ENCODE measurements at regions not wholly inside any gene's neighbourhood (a gene's known extent, or its start where the extent isn't known, plus 50 kb on each side); places are given as distances from the start of the nearest gene placed in this dataset.
"Not testable (repeated sequence)": the region's sequence is repeated elsewhere in the genome, so short reads cannot be mapped to it uniquely, and the experiment has no call there.

GRCh38 chr16:60127196-60127595 is 1393.1 kb upstream of the GOT2 start:
- H3K27me3 Mint-ChIP-seq = no peaks in the 10 kb centered on the region
- no peaks in the 10 kb centered on the region for H3K36me3 Mint-ChIP-seq
- peaks cover 4% of the 10 kb centered on the region for H3K9me3 Mint-ChIP-seq
- no peak for DNase-seq
- H3K27ac Mint-ChIP-seq = no peak overlapping the region
- no peak overlapping the region for H3K4me3 Mint-ChIP-seq
- H3K4me1 Mint-ChIP-seq = no peaks in the 10 kb centered on the region

DNA sequence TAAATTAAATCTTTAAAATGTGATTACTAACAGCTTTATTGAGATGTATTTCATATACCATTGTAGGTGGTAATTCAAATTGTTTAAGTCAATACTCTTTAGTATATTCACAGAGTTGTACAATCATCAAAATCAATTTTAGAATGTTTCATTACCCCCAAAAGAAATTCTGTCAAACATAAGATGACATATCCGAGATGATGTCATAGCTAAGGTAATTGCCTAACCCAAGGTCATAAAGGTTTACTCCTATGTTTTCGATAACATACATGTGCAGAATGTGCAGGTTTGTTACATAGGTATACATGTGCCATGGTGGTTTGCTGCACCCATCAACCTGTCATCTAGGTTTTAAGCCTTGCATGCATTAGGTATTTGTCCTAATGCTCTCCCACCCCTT is 1392.0 kb upstream of the GOT2 start:
- not testable (repeated sequence) for H3K4me1 Mint-ChIP-seq, H3K27me3 Mint-ChIP-seq, H3K4me3 Mint-ChIP-seq, DNase-seq, H3K9me3 Mint-ChIP-seq, H3K36me3 Mint-ChIP-seq, H3K27ac Mint-ChIP-seq

DNA sequence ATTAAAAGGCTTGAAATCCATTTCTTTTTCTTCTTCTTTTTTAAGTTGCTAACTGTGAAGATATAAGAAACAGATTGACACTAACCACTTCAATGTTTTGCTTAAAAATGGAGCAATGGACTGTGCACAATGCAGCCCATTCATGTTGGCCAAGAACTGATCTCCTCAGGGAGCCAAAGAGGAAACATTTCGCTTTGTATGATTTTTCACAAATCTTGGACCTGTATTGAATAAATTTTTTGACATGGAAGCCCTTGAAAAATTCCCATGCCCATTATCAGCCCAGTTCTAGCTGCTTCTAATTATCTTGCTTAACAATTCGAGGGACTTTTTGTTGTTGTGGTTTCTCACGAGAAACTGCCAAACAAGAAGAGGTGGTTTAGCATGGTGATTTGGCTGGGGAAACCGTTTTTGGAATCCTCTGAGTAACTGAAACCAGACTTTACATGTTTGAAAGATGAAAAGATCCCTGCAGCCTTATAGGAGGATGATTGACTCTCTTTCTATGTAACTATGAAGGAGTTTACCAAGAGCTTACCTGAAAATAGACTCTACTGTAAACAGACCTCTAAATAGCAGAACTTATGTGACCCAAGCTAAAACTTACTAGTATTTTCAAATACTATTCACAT is 1389.4 kb upstream of the GOT2 start:
- H3K4me1 Mint-ChIP-seq = no peaks in the 10 kb centered on the region

DNA sequence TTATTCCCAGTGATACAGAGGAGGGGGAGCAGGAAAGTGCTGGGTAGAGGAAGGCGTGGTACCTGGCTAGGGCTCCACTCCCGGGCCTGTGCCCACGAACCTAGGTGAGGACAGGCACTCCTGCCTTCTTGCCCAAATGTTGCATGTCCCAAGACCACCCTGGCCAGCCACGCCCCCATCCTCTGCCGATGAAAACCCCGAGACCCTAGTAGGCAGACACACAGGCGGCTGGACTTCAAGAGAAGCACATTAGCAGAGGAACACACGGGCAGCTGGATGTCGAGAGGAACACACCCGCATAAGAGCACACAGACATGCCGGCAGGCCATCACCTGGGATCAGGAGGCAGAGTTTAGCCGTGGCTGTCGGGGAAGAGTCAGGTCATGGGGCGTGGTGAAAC is 1386.5 kb upstream of the GOT2 start:
- Mint-ChIP-seq H3K27me3 (no peaks in the 10 kb centered on the region), H3K4me1 (no peaks in the 10 kb centered on the region), H3K36me3 (no peaks in the 10 kb centered on the region), H3K9me3 (peaks cover 1% of the 10 kb centered on the region), H3K4me3 (no peak overlapping the region), H3K27ac (no peak overlapping the region)
- DNase-seq = no peak

More for the DNA sequence above, 1389.4 kb upstream of the GOT2 start:
- Mint-ChIP-seq H3K27ac (no peak overlapping the region), H3K36me3 (no peaks in the 10 kb centered on the region), H3K27me3 (no peaks in the 10 kb centered on the region), H3K9me3 (peaks cover 1% of the 10 kb centered on the region), H3K4me3 (no peak overlapping the region)
- no peak for DNase-seq

- no peak for DNase-seq
- H3K4me3 Mint-ChIP-seq = no peak overlapping the region
- H3K9me3 Mint-ChIP-seq = peaks cover 7% of the 10 kb centered on the region
- H3K27ac Mint-ChIP-seq = no peak overlapping the region
- no peaks in the 10 kb centered on the region for H3K4me1 Mint-ChIP-seq
- H3K27me3 Mint-ChIP-seq = no peaks in the 10 kb centered on the region
- H3K36me3 Mint-ChIP-seq = no peaks in the 10 kb centered on the region
Observed at GRCh38 chr16:60110531-60110930, 1376.4 kb upstream of the GOT2 start.

- Mint-ChIP-seq H3K4me3 (no peak overlapping the region), H3K9me3 (peaks cover 7% of the 10 kb centered on the region), H3K27ac (no peak overlapping the region), H3K36me3 (no peaks in the 10 kb centered on the region), H3K4me1 (no peaks in the 10 kb centered on the region), H3K27me3 (no peaks in the 10 kb centered on the region)
- DNase-seq = no peak
Observed at GRCh38 chr16:60107871-60108270, 1373.8 kb upstream of the GOT2 start.

GRCh38 chr16:60107437-60107836 is 1373.3 kb upstream of the GOT2 start:
- no peak overlapping the region for H3K4me3 Mint-ChIP-seq
- H3K9me3 Mint-ChIP-seq = peaks cover 7% of the 10 kb centered on the region
- no peaks in the 10 kb centered on the region for H3K27me3 Mint-ChIP-seq
- no peaks in the 10 kb centered on the region for H3K4me1 Mint-ChIP-seq
- no peak overlapping the region for H3K27ac Mint-ChIP-seq
- DNase-seq = no peak
- H3K36me3 Mint-ChIP-seq = no peaks in the 10 kb centered on the region

DNA sequence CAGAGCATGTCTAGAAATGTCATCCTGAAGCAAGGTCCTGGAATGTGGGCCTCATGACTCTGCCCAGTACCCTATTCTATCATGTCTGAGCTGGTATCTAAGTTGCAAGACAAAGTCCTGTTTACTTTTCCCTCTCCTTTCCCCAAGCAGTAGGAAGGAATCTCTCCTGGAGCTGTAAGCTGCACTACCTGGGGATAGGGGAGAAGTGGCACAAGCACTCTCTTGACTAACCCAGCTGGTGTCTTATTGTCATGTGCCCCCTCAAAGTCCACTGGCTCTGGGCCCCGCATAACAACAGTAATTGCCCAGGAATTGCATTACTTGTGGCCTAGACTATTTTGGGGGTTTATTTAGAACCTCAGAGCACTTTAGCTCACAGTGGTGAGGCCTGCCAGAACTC is 1366.3 kb upstream of the GOT2 start:
- no peak overlapping the region for H3K27ac Mint-ChIP-seq
- no peaks in the 10 kb centered on the region for H3K4me1 Mint-ChIP-seq
- peaks cover 2% of the 10 kb centered on the region for H3K36me3 Mint-ChIP-seq
- H3K27me3 Mint-ChIP-seq = no peaks in the 10 kb centered on the region
- no peak for DNase-seq
- no peak overlapping the region for H3K4me3 Mint-ChIP-seq
- H3K9me3 Mint-ChIP-seq = peaks cover 10% of the 10 kb centered on the region

GRCh38 chr16:60091529-60091928 is 1357.4 kb upstream of the GOT2 start:
- peaks cover 7% of the 10 kb centered on the region for H3K9me3 Mint-ChIP-seq
- no peak overlapping the region for H3K4me3 Mint-ChIP-seq
- no peaks in the 10 kb centered on the region for H3K4me1 Mint-ChIP-seq
- no peaks in the 10 kb centered on the region for H3K36me3 Mint-ChIP-seq
- H3K27me3 Mint-ChIP-seq = no peaks in the 10 kb centered on the region
- DNase-seq = no peak
- no peak overlapping the region for H3K27ac Mint-ChIP-seq

DNA sequence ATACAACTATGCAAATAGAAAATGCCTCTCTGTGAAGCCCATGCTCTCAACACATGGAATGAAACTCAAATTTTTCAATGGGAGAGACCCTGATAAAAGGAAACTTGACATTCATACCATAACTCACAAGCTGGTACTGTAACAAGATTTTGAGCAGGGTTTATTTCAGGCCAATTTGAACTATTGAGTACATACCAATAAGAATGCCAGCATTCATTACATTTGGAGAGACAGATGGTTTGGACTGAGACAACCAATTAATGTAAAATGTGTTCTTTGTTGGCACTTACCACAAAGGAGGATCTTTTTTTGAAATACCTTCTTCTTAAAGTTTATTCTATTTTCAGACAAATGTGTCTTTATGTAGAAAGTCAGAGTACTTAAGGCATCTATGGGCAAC is 1357.0 kb upstream of the GOT2 start:
- Mint-ChIP-seq H3K36me3 (no peaks in the 10 kb centered on the region), H3K9me3 (peaks cover 7% of the 10 kb centered on the region), H3K27ac (no peak overlapping the region), H3K4me1 (no peaks in the 10 kb centered on the region), H3K27me3 (no peaks in the 10 kb centered on the region), H3K4me3 (no peak overlapping the region)
- no peak for DNase-seq

DNA sequence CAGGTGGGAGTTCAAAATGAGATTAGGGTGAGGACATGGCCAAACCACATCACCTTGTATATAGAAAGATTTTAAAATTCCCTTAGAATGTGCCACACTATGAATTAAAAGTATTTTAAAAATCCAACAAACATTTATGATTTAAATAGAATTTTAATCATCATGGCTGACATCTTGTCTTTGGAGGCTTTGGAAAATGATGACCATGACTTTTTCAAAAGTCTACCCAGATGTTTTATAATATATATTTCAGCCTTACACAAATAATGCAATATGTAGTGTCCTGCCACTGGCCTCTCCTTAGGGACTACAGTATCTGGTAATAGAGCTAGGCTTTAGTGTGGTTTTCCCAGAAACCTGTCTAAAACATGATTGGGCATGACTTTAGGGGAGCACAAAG is 1353.4 kb upstream of the GOT2 start:
- Mint-ChIP-seq H3K27ac (no peak overlapping the region), H3K4me1 (no peaks in the 10 kb centered on the region), H3K36me3 (no peaks in the 10 kb centered on the region), H3K27me3 (no peaks in the 10 kb centered on the region), H3K9me3 (peaks cover 6% of the 10 kb centered on the region), H3K4me3 (no peak overlapping the region)
- no peak for DNase-seq

DNA sequence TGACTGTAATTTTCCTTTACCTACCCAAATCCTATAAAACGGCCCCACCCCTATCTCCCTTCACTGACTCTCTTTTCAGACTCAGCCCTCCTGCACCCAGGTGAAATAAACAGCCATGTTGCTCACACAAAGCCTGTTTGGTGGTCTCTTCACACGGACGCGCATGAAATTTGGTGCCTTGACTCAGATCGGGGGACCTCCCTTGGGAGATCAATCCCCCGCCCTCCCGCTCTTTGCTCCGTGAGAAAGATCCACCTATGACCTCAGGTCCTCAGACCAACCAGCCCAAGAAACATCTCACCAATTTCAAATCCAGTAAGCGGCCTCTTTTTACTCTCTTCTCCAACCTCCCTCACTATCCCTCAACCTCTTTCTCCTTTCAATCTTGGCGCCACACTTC is 1344.7 kb upstream of the GOT2 start:
- H3K4me1 Mint-ChIP-seq, H3K27ac Mint-ChIP-seq, H3K36me3 Mint-ChIP-seq, H3K9me3 Mint-ChIP-seq, H3K4me3 Mint-ChIP-seq, H3K27me3 Mint-ChIP-seq, DNase-seq: not testable (repeated sequence)

DNA sequence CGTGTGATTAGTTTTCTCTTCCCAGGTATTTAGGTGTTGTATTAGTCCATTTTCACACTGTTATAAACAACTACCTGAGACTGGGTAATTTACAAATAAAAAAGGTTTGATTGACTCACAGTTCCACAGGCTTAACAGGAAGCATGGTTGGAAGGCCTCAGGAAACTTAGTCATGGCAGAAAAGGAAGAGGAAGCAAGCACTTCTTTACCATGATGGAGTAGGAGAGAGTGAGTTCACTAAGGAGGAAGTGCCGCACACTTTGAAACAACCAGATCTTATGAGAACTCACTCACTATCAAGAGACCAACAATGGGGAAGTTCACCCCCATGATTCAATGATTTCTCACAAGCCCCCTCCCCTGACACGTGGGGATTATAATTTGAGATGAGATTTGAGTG is 1343.7 kb upstream of the GOT2 start:
- no peak for DNase-seq
- no peak overlapping the region for H3K27ac Mint-ChIP-seq
- no peaks in the 10 kb centered on the region for H3K4me1 Mint-ChIP-seq
- H3K36me3 Mint-ChIP-seq = no peaks in the 10 kb centered on the region
- H3K4me3 Mint-ChIP-seq = no peak overlapping the region
- H3K9me3 Mint-ChIP-seq = peaks cover 5% of the 10 kb centered on the region
- H3K27me3 Mint-ChIP-seq = no peaks in the 10 kb centered on the region

DNA sequence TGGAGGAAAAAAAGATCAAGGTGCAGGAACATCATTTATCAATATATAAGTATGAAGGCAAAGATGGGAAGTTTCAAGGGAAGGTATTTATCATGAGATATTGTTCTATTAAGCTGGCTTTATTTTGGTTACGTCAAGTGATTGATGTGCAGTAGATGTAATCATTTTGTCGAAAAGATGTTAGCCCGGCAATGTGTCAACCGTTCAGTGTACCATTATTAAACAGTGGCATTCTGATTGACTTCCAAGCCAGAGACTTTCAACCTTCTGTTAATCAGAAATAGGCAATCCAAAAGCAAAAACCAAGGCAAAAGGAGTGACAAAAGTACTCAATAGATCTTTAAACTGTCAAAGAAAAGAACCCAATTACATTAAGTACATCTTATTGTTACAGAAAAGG is 1340.3 kb upstream of the GOT2 start:
- Mint-ChIP-seq H3K27ac (no peak overlapping the region), H3K9me3 (peaks cover 3% of the 10 kb centered on the region), H3K4me3 (no peak overlapping the region), H3K27me3 (no peaks in the 10 kb centered on the region), H3K36me3 (no peaks in the 10 kb centered on the region), H3K4me1 (no peaks in the 10 kb centered on the region)
- no peak for DNase-seq

- Mint-ChIP-seq H3K4me1 (no peaks in the 10 kb centered on the region), H3K27ac (no peak overlapping the region), H3K36me3 (no peaks in the 10 kb centered on the region), H3K27me3 (no peaks in the 10 kb centered on the region), H3K4me3 (no peak overlapping the region), H3K9me3 (peaks cover 2% of the 10 kb centered on the region)
- DNase-seq = no peak
Observed at GRCh38 chr16:60073376-60073775, 1339.3 kb upstream of the GOT2 start.

DNA sequence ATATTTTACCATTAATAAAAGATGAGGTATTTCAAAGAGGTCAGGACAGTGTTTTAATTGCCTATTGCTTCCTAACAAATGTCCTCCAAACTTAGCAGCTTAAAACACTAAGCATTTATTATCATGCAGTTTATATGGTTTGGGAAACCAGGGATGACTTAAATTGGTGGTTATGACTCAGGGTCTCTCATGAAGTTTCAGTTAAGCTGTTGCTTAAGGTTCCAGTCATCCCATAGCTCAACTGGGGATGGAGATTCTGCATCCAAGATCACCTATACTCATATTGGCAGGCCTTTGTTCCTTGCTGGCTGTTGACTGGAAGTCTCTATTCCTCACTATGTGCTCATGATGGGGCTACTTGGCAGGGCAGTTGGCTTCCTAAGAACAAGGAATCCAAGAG is 1329.9 kb upstream of the GOT2 start:
- no peaks in the 10 kb centered on the region for H3K27me3 Mint-ChIP-seq

GRCh38 chr16:60061396-60061795 is 1327.3 kb upstream of the GOT2 start:
- Mint-ChIP-seq H3K9me3 (peaks cover 2% of the 10 kb centered on the region), H3K4me3 (no peak overlapping the region), H3K36me3 (no peaks in the 10 kb centered on the region), H3K27ac (no peak overlapping the region), H3K4me1 (no peaks in the 10 kb centered on the region), H3K27me3 (no peaks in the 10 kb centered on the region)
- DNase-seq = no peak

More for the DNA sequence above, 1329.9 kb upstream of the GOT2 start:
- Mint-ChIP-seq H3K9me3 (peaks cover 2% of the 10 kb centered on the region), H3K27ac (no peak overlapping the region), H3K4me3 (no peak overlapping the region), H3K36me3 (no peaks in the 10 kb centered on the region), H3K4me1 (no peaks in the 10 kb centered on the region)
- DNase-seq = no peak

Data from activated naive CD8-positive, alpha-beta T cell treated with anti-CD3 and anti-CD28 coated beads for 36 hours (primary cell).